ENCODE measurements at regions not wholly inside any gene's neighbourhood (a gene's known extent, or its start where the extent isn't known, plus 50 kb on each side); places are given as distances from the start of the nearest gene placed in this dataset.

DNA sequence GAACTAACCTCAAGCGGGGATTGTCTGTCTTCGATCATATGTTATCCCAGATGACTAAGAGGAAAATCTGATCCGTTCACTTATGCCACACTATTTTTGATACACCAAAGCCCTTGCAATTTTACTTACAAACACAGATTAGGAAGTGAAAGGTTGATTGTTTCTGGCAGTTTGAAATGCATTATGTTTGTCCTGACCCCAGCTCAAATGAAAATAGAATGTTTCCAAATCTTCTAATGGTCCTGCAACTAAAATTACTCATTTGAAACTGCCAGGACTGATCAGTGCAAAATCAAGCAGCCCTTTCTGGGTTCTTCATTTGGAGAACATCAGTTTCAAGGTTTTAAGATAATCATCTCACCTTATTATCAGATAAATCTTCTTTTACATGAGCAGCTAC, 696.7 kb upstream of the WWC1 start:
- H3K27ac Mint-ChIP-seq = no peak overlapping the region
- H3K27ac ChIP-seq (ENCODE audit: low read depth in 1 of 2, low read length in 2 of 2) = no peak overlapping the region
- H3K9ac ChIP-seq (ENCODE audit: insufficient read depth, low read length, poor library complexity, severe bottlenecking) = no peak overlapping the region
- no peaks in the 10 kb centered on the region for H3K4me1 ChIP-seq (ENCODE audit: control insufficient read depth in 1 of 2, insufficient read depth in 2 of 2, low read length in 2 of 2)
- no peaks in the 10 kb centered on the region for H3K79me2 ChIP-seq (ENCODE audit: insufficient read depth, low read length)
- no peak overlapping the region for H3K4me3 ChIP-seq (replicated peaks in 1 of 3; ENCODE audit: low read depth in 2 of 3, low read length in 3 of 3)
- TF ChIP-seq, protein P1, sequence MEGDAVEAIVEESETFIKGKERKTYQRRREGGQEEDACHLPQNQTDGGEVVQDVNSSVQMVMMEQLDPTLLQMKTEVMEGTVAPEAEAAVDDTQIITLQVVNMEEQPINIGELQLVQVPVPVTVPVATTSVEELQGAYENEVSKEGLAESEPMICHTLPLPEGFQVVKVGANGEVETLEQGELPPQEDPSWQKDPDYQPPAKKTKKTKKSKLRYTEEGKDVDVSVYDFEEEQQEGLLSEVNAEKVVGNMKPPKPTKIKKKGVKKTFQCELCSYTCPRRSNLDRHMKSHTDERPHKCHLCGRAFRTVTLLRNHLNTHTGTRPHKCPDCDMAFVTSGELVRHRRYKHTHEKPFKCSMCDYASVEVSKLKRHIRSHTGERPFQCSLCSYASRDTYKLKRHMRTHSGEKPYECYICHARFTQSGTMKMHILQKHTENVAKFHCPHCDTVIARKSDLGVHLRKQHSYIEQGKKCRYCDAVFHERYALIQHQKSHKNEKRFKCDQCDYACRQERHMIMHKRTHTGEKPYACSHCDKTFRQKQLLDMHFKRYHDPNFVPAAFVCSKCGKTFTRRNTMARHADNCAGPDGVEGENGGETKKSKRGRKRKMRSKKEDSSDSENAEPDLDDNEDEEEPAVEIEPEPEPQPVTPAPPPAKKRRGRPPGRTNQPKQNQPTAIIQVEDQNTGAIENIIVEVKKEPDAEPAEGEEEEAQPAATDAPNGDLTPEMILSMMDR (IDR thresholded peaks at IDR 0.05) = no peak
- H3K4me3 Mint-ChIP-seq = no peak overlapping the region
- H3K9me3 ChIP-seq (replicated peaks in 1 of 2; ENCODE audit: control insufficient read depth in 1 of 2, insufficient read depth in 1 of 2, low read length in 2 of 2) = no peaks in the 10 kb centered on the region
- no peaks in the 10 kb centered on the region for H3K36me3 Mint-ChIP-seq
- WGBS (ENCODE audit: insufficient coverage) = no CpG with 5 or more reads among the region's 3 CpGs
- no peak for DNase-seq
- no peaks in the 10 kb centered on the region for H3K36me3 ChIP-seq (replicated peaks in 1 of 2; ENCODE audit: control insufficient read depth in 1 of 2, insufficient read depth in 2 of 2, low read length in 2 of 2)
- no peaks in the 10 kb centered on the region for H4K20me1 ChIP-seq (ENCODE audit: insufficient read depth, low read length)
- no peaks in the 10 kb centered on the region for H3K27me3 Mint-ChIP-seq (ENCODE audit: low read depth in 3 of 3)
- intact Hi-C loops (cut with micrococcal nuclease) = no loop called here
- H2AFZ ChIP-seq (ENCODE audit: insufficient read depth, low read depth, low read length, poor library complexity, severe bottlenecking) = no peak overlapping the region
- H3K27me3 ChIP-seq (ENCODE audit: control insufficient read depth in 2 of 2, insufficient read depth in 2 of 2, low read length in 2 of 2) = no peaks in the 10 kb centered on the region
- no peaks in the 10 kb centered on the region for H3K4me1 Mint-ChIP-seq
- no peak overlapping the region for H3K4me2 ChIP-seq (replicated peaks; ENCODE audit: extremely low read depth, low read length, poor library complexity, severe bottlenecking)
- H3K9me3 Mint-ChIP-seq = peaks cover 0 to 2% (median 0%) of the 10 kb centered on the region in 7 donors

GRCh38 chr5:167595196-167595595, 696.2 kb upstream of the WWC1 start:
- Histone ChIP-seq H3K27me3 (ENCODE audit: control insufficient read depth in 2 of 2, insufficient read depth in 2 of 2, low read length in 2 of 2) (no peaks in the 10 kb centered on the region), H4K20me1 (ENCODE audit: insufficient read depth, low read length) (no peaks in the 10 kb centered on the region), H2AFZ (ENCODE audit: insufficient read depth, low read depth, low read length, poor library complexity, severe bottlenecking) (no peak overlapping the region), H3K4me3 (replicated peaks in 1 of 3; ENCODE audit: low read depth in 2 of 3, low read length in 3 of 3) (no peak overlapping the region), H3K4me2 (replicated peaks; ENCODE audit: extremely low read depth, low read length, poor library complexity, severe bottlenecking) (no peak overlapping the region), H3K9me3 (replicated peaks in 1 of 2; ENCODE audit: control insufficient read depth in 1 of 2, insufficient read depth in 1 of 2, low read length in 2 of 2) (no peaks in the 10 kb centered on the region), H3K27ac (ENCODE audit: low read depth in 1 of 2, low read length in 2 of 2) (no peak overlapping the region), H3K4me1 (ENCODE audit: control insufficient read depth in 1 of 2, insufficient read depth in 2 of 2, low read length in 2 of 2) (no peaks in the 10 kb centered on the region), H3K9ac (ENCODE audit: insufficient read depth, low read length, poor library complexity, severe bottlenecking) (no peak overlapping the region), H3K79me2 (ENCODE audit: insufficient read depth, low read length) (no peaks in the 10 kb centered on the region), H3K36me3 (replicated peaks in 1 of 2; ENCODE audit: control insufficient read depth in 1 of 2, insufficient read depth in 2 of 2, low read length in 2 of 2) (no peaks in the 10 kb centered on the region)
- WGBS (ENCODE audit: insufficient coverage) = 90% methylated on average over 2 of the region's 3 CpGs
- H3K27me3 Mint-ChIP-seq (ENCODE audit: low read depth in 3 of 3) = no peaks in the 10 kb centered on the region
- H3K4me3 Mint-ChIP-seq = no peak overlapping the region
- TF ChIP-seq, protein P1 (IDR thresholded peaks at IDR 0.05) = no peak
- H3K4me1 Mint-ChIP-seq = no peaks in the 10 kb centered on the region
- DNase-seq = no peak
- H3K9me3 Mint-ChIP-seq = peaks cover 0 to 2% (median 0%) of the 10 kb centered on the region in 7 donors
- no peaks in the 10 kb centered on the region for H3K36me3 Mint-ChIP-seq
- intact Hi-C loops (cut with micrococcal nuclease) = no loop called here
- H3K27ac Mint-ChIP-seq = no peak overlapping the region

All from CD14-positive monocyte (primary cell).